IMR-90 (cell line): ENCODE measurements at regions not wholly inside any gene's neighbourhood (a gene's known extent, or its start where the extent isn't known, plus 50 kb on each side); places are given as distances from the start of the nearest gene placed in this dataset.

Experiments
- ATAC-seq: fragments of 200-7000 bp; cut with Tn5 transposase; 2 replicates; pipeline ENCODE4 v1.9.1; 2020; ENCODE audit warnings: low read depth, mild to moderate bottlenecking, moderate library complexity
- BruUV-seq: library from RNA; stranded (reverse); fragments of 400-500 nt; replicated peaks from 2 replicates; lab custom pipeline; 2021; lab: Mats Ljungman, UMichigan
- CTCF ChIA-PET: fragments of 300-600 bp; formaldehyde crosslinking; extraction: SDS; loops from one replicate; lab custom pipeline; 2021; ENCODE audit warnings: antibody characterized with exemption; lab: Yijun Ruan, JAX
- POLR2A ChIA-PET: fragments of 300-600 bp; sonication (Branson Sonifier 250); formaldehyde crosslinking; loops from one replicate; lab custom pipeline; 2022; ENCODE audit warnings: antibody characterized with exemption; ENCODE audit not compliant: unreplicated experiment; lab: Charles Lee
- DNase-seq: peaks from one replicate; pipeline ENCODE4 v3.0.0; 2013
- H2AFZ ChIP-seq: replicated peaks from 2 replicates; pipeline ENCODE3; 2013; ENCODE audit warnings: low read length, mild to moderate bottlenecking; ENCODE audit not compliant: poor library complexity
- H2AK5ac ChIP-seq: 2 replicates; pipeline ENCODE4 v1.6.1; 2013; ENCODE audit warnings: low read depth, low read length, inconsistent platforms
- H2AK9ac ChIP-seq: replicated peaks from 2 replicates; pipeline ENCODE3; 2013; ENCODE audit warnings: mild to moderate bottlenecking, low read depth, low read length, moderate library complexity; ENCODE audit not compliant: poor library complexity
- H2BK120ac ChIP-seq: 2 replicates; pipeline ENCODE4 v1.6.1; 2013; ENCODE audit warnings: low read depth, low read length, inconsistent platforms
- H2BK15ac ChIP-seq: 3 replicates; pipeline ENCODE4 v1.6.1; 2013; ENCODE audit warnings: low read depth, low read length, inconsistent platforms
- H2BK20ac ChIP-seq: 2 replicates; pipeline ENCODE4 v1.6.1; 2013; ENCODE audit warnings: low read depth, mild to moderate bottlenecking, inconsistent platforms, low read length, moderate library complexity
- H2BK5ac ChIP-seq: 2 replicates; pipeline ENCODE4 v1.6.1; 2013; ENCODE audit warnings: mild to moderate bottlenecking, low read depth, low read length, inconsistent platforms; ENCODE audit not compliant: poor library complexity, severe bottlenecking
- H3K14ac ChIP-seq: replicated peaks from 2 replicates; pipeline ENCODE4 v1.6.1; 2013; ENCODE audit warnings: low read depth, low read length, inconsistent platforms
- H3K18ac ChIP-seq: 2 replicates; pipeline ENCODE4 v1.6.1; 2013; ENCODE audit warnings: low read depth, low read length, control low read depth
- H3K23ac ChIP-seq: 2 replicates; pipeline ENCODE4 v1.6.1; 2013; ENCODE audit warnings: low read depth, low read length, inconsistent platforms
- H3K27ac ChIP-seq: 2 replicates; pipeline ENCODE4 v1.5.1; 2013; ENCODE audit warnings: mild to moderate bottlenecking, control low read depth, low read length; ENCODE audit not compliant: insufficient read depth
- H3K27me3 ChIP-seq: 2 replicates; pipeline ENCODE4 v1.6.1; 2013; ENCODE audit warnings: low read length; ENCODE audit not compliant: control insufficient read depth, insufficient read depth
- H3K36me3 ChIP-seq: 2 replicates; pipeline ENCODE4 v1.6.1; 2013; ENCODE audit warnings: low read length, mixed read lengths; ENCODE audit not compliant: control insufficient read depth, insufficient read depth
- H3K4ac ChIP-seq: 2 replicates; pipeline ENCODE4 v1.6.1; 2013; ENCODE audit warnings: low read depth, low read length, inconsistent platforms
- H3K4me1 ChIP-seq: 2 replicates; pipeline ENCODE4 v1.6.1; 2013; ENCODE audit warnings: low read length, mixed read lengths; ENCODE audit not compliant: control insufficient read depth, insufficient read depth
- H3K4me2 ChIP-seq: 2 replicates; pipeline ENCODE4 v1.6.1; 2013; ENCODE audit warnings: low read depth, mild to moderate bottlenecking, control low read depth, low read length, moderate library complexity
- H3K4me3 ChIP-seq: 2 replicates; pipeline ENCODE4 v1.5.1; 2013; ENCODE audit warnings: low read depth, mild to moderate bottlenecking, control low read depth, low read length, moderate library complexity; ENCODE audit not compliant: insufficient read depth
- H3K56ac ChIP-seq: 2 replicates; pipeline ENCODE4 v1.6.1; 2013; ENCODE audit warnings: low read length, inconsistent platforms; ENCODE audit not compliant: insufficient read depth; ENCODE audit errors: extremely low read depth
- H3K79me1 ChIP-seq, 2 experiments: 2 replicates each; pipeline ENCODE4 v1.6.1; 2013; ENCODE audit warnings: low read length in 2 of 2, inconsistent platforms in 1 of 2, low read depth in 1 of 2
- H3K9ac ChIP-seq: 2 replicates; pipeline ENCODE4 v1.6.1; 2013; ENCODE audit warnings: low read depth, low read length, control low read depth
- H3K9me1 ChIP-seq: 2 replicates; pipeline ENCODE4 v1.6.1; 2013; ENCODE audit warnings: low read length, inconsistent platforms; ENCODE audit not compliant: insufficient read depth
- H3K9me3 ChIP-seq: 2 replicates; pipeline ENCODE4 v1.6.1; 2013; ENCODE audit warnings: low read length; ENCODE audit not compliant: control insufficient read depth, insufficient read depth
- H4K20me1 ChIP-seq: 2 replicates; pipeline ENCODE4 v1.6.1; 2013; ENCODE audit warnings: low read length, inconsistent platforms; ENCODE audit not compliant: insufficient read depth
- H4K5ac ChIP-seq: 2 replicates; pipeline ENCODE4 v1.6.1; 2013; ENCODE audit warnings: mild to moderate bottlenecking, low read depth, low read length, control low read depth
- H4K8ac ChIP-seq, 2 experiments: 2 replicates each; pipeline ENCODE4 v1.6.1; 2013; ENCODE audit warnings: low read depth in 2 of 2, low read length in 2 of 2, control low read depth in 1 of 2, inconsistent platforms in 1 of 2
- H4K91ac ChIP-seq: 2 replicates; pipeline ENCODE4 v1.6.1; 2013; ENCODE audit warnings: low read depth, low read length, inconsistent platforms; ENCODE audit not compliant: insufficient read depth
- BHLHE40 ChIP-seq: fragments of 150-350 bp; IDR thresholded peaks from 2 replicates; pipeline ENCODE4 v1.6.1; 2016; ENCODE audit warnings: mild to moderate bottlenecking, low read depth, low read length
- CEBPB ChIP-seq: IDR thresholded peaks from 2 replicates; pipeline ENCODE4 v1.6.1; 2012; ENCODE audit warnings: low read depth, low read length, improper control_type of control experiment
- CHD1 ChIP-seq: IDR thresholded peaks from 2 replicates; pipeline ENCODE4 v1.6.1; 2012; ENCODE audit warnings: low read depth, low read length, improper control_type of control experiment
- ELK1 ChIP-seq: fragments of 150-350 bp; IDR thresholded peaks from 2 replicates; pipeline ENCODE4 v1.6.1; 2016; ENCODE audit warnings: low read depth, mild to moderate bottlenecking, low read length, moderate library complexity, borderline replicate concordance
- FOS ChIP-seq: fragments of 150-350 bp; IDR thresholded peaks from 2 replicates; pipeline ENCODE4 v1.6.1; 2016; ENCODE audit warnings: low read depth, low read length
- MAFK ChIP-seq: IDR thresholded peaks from 2 replicates; pipeline ENCODE4 v1.6.1; 2012; ENCODE audit warnings: low read depth, low read length, improper control_type of control experiment
- MAZ ChIP-seq: IDR thresholded peaks from 2 replicates; pipeline ENCODE4 v1.6.1; 2012; ENCODE audit warnings: low read depth, mild to moderate bottlenecking, low read length, improper control_type of control experiment, moderate library complexity, borderline replicate concordance
- MXI1 ChIP-seq: IDR thresholded peaks from 2 replicates; pipeline ENCODE4 v1.6.1; 2012; ENCODE audit warnings: low read depth, mild to moderate bottlenecking, low read length, moderate library complexity, borderline replicate concordance
- NFE2L2 ChIP-seq: fragments of 150-350 bp; IDR thresholded peaks from 2 replicates; pipeline ENCODE4 v1.6.1; 2016; ENCODE audit warnings: low read depth, mild to moderate bottlenecking, low read length
- POLR2A ChIP-seq: IDR thresholded peaks from 2 replicates; pipeline ENCODE4 v1.6.1; 2012; ENCODE audit warnings: mild to moderate bottlenecking, low read depth, low read length
- RFX5 ChIP-seq: IDR thresholded peaks from 2 replicates; pipeline ENCODE4 v1.8.0; 2012; ENCODE audit warnings: low read depth, mild to moderate bottlenecking, low read length, moderate library complexity
- SMC3 ChIP-seq: fragments of 150-350 bp; IDR thresholded peaks from 2 replicates; pipeline ENCODE4 v1.6.1; 2016; ENCODE audit warnings: low read depth, mild to moderate bottlenecking, antibody characterized with exemption, low read length, moderate library complexity
- USF2 ChIP-seq: fragments of 150-350 bp; IDR thresholded peaks from 2 replicates; pipeline ENCODE4 v1.6.1; 2017; ENCODE audit warnings: mild to moderate bottlenecking, antibody characterized with exemption, low read length, low read depth
- WGBS, 2 experiments: methylation state at CpG; one replicate each; pipeline versions ENCODE4 v1.1.5 to v1.1.7; 2013; ENCODE audit warnings: missing lambda C conversion rate in 2 of 2; ENCODE audit not compliant: insufficient read length in 1 of 2; ENCODE audit errors: extremely low coverage in 2 of 2; 5-methylcytosine and 5-hydroxymethylcytosine counted together
- dilution Hi-C: fragments of 300-500 bp; cut with HindIII; formaldehyde crosslinking; loops from one replicate; pipeline ENCODE4 v1.14.3; 2018; ENCODE audit warnings: low sequenced_read_pairs; ENCODE audit not compliant: unreplicated experiment
- in situ Hi-C: fragments of 300-500 bp; cut with MboI; formaldehyde crosslinking; loops from 3 replicates; pipeline ENCODE4 v1.14.3; 2019; ENCODE audit warnings: low sequenced_read_pairs, inconsistent platforms, mixed read lengths
- intact Hi-C: fragments of 100-400 bp; cut with micrococcal nuclease; formaldehyde crosslinking; loops from 2 replicates; pipeline ENCODE4 v1.10.0; 2022

GRCh38 chr2:5145801-5146200, 546.4 kb upstream of the SOX11 start:
- dilution Hi-C loops (no loop called here), intact Hi-C loops (no loop called here), in situ Hi-C loops (no loop called here)
- no peak for DNase-seq
- Histone ChIP-seq H4K5ac (no peak overlapping the region), H2AK9ac (no peak overlapping the region), H3K56ac (no peak overlapping the region), H4K91ac (no peak overlapping the region), H3K9ac (no peak overlapping the region), H3K9me3 (peaks cover 5% of the 10 kb centered on the region; the same call in 1 of the 2 replicates), H3K14ac (no peak overlapping the region), H3K4me2 (no peak overlapping the region), H3K27ac (no peak overlapping the region), H2AFZ (no peak overlapping the region), H3K79me1 (no peaks in the 10 kb centered on the region), H3K9me1 (no peaks in the 10 kb centered on the region), H2BK5ac (no peak overlapping the region), H3K18ac (no peak overlapping the region), H3K36me3 (no peaks in the 10 kb centered on the region), H3K4ac (no peak overlapping the region), H2BK120ac (no peak overlapping the region), H4K20me1 (no peaks in the 10 kb centered on the region), H2AK5ac (no peak overlapping the region), H2BK20ac (no peak overlapping the region), H3K23ac (no peak overlapping the region), H3K4me1 (no peaks in the 10 kb centered on the region), H3K4me3 (no peak overlapping the region), H2BK15ac (no peak overlapping the region), H4K8ac (no peak overlapping the region), H3K27me3 (no peaks in the 10 kb centered on the region)
- POLR2A ChIA-PET = no interaction called here
- no CpG with 5 or more reads among the region's 4 CpGs for WGBS, 2 experiments
- CTCF ChIA-PET = no interaction called here
- BruUV-seq = no TSS peak
- ATAC-seq = no peak
- TF ChIP-seq MAFK (no peak), USF2 (no peak), POLR2A (no peak), RFX5 (no peak), ELK1 (no peak), MXI1 (no peak), NFE2L2 (no peak), CEBPB (no peak), BHLHE40 (no peak), MAZ (no peak), FOS (no peak), SMC3 (no peak), CHD1 (no peak)
